ENCODE measurements at regions not wholly inside any gene's neighbourhood (a gene's known extent, or its start where the extent isn't known, plus 50 kb on each side); places are given as distances from the start of the nearest gene placed in this dataset.
"Not testable (repeated sequence)": the region's sequence is repeated elsewhere in the genome, so short reads cannot be mapped to it uniquely, and the experiment has no call there.

DNA sequence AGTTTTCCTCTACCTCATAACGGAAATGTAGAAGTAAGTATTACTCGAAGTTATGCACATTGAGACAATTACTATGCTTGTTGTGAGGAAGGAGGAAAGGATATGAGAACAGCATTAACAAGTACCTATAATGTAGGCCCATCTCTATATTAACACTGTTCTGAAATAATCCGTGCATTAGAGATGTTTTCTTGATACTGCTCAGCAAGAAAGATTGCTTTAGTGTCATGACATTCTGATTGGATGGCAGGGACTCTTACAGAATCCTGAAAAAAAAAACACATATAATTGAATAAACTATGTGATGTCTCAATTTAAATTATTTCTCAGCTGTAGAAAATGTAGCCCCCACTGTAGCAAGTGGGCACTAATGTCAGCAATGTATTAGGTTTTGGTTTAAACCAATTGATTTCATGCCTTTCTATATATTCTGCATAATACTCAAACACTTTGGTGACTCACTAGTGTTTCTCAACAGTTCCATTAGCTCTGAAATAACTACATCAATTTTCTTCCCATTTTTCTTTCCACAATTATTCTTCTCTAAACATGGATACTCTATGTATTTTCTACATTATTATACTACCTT lies 598.3 kb upstream of the BCHE start:
- H3K36me3 ChIP-seq (ENCODE audit: control insufficient read depth in 5 of 5, insufficient read depth in 5 of 5, low read length in 5 of 5) = no peaks in the 10 kb centered on the region

GRCh38 chr3:166433060-166433459 lies 595.8 kb upstream of the BCHE start:
- no peak overlapping the region for H3K27ac ChIP-seq (ENCODE audit: low read depth, low read length)
- no peak overlapping the region for H3K4me3 ChIP-seq (ENCODE audit: low read depth in 1 of 5, low read length in 5 of 5)
- no peaks in the 10 kb centered on the region for H3K4me1 ChIP-seq (ENCODE audit: control insufficient read depth in 5 of 5, insufficient read depth in 5 of 5, low read length in 5 of 5)
- H3K27me3 ChIP-seq (ENCODE audit: control insufficient read depth in 5 of 5, insufficient read depth in 4 of 5, low read length in 5 of 5) = no peaks in the 10 kb centered on the region
- H3K9ac ChIP-seq (ENCODE audit: low read length in 5 of 5) = no peak overlapping the region
- no peaks in the 10 kb centered on the region for H3K9me3 ChIP-seq (ENCODE audit: control insufficient read depth in 5 of 5, low read length in 5 of 5)
- H3K36me3 ChIP-seq (ENCODE audit: control insufficient read depth in 5 of 5, insufficient read depth in 5 of 5, low read length in 5 of 5) = no peaks in the 10 kb centered on the region

More for the DNA sequence above, 598.3 kb upstream of the BCHE start:
- Histone ChIP-seq H3K9me3 (ENCODE audit: control insufficient read depth in 5 of 5, low read length in 5 of 5) (no peaks in the 10 kb centered on the region), H3K9ac (ENCODE audit: low read length in 5 of 5) (no peak overlapping the region), H3K4me3 (ENCODE audit: low read depth in 1 of 5, low read length in 5 of 5) (no peak overlapping the region), H3K27me3 (ENCODE audit: control insufficient read depth in 5 of 5, insufficient read depth in 4 of 5, low read length in 5 of 5) (no peaks in the 10 kb centered on the region), H3K4me1 (ENCODE audit: control insufficient read depth in 5 of 5, insufficient read depth in 5 of 5, low read length in 5 of 5) (no peaks in the 10 kb centered on the region), H3K27ac (ENCODE audit: low read depth, low read length) (no peak overlapping the region)

DNA sequence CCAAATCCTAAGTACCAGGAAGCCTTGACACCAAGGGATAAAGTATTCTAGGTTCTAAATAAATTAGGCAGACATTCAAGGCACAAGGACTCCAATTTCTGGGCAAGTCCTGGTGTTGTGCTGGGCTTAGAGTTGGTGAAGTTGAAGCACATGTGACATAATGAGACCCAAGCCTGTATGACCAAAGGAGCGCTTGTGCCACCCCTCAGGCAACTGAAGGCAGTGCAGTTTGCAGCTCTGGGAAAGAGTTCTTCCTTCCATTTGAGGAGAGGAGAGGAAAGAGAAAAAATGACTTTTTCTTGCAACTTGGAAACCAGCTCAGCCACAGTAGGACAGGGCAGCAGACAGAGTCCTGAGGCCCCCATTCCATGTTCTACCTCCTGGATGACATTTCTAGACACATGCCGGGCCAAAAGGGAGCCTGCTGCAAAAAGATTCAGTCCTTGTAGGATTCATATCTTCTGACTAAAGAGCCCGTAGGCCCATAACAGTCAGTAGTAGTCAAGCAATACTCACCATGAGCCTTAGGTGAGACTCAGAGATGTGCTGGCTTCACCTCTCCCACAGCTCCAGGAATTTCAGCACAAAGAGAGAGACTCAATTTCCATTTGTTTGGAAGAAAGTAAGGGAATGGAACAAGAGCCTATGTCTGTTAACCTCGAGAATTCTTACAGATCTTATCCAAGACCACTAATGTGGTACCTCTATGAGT lies 588.8 kb upstream of the BCHE start:
- H3K36me3 ChIP-seq (ENCODE audit: control insufficient read depth in 5 of 5, insufficient read depth in 5 of 5, low read length in 5 of 5) = no peaks in the 10 kb centered on the region
- no peaks in the 10 kb centered on the region for H3K9me3 ChIP-seq (ENCODE audit: control insufficient read depth in 5 of 5, low read length in 5 of 5)
- no peak overlapping the region for H3K27ac ChIP-seq (ENCODE audit: low read depth, low read length)
- no peaks in the 10 kb centered on the region for H3K27me3 ChIP-seq (ENCODE audit: control insufficient read depth in 5 of 5, insufficient read depth in 4 of 5, low read length in 5 of 5)
- no peak overlapping the region for H3K4me3 ChIP-seq (ENCODE audit: low read depth in 1 of 5, low read length in 5 of 5)
- no peaks in the 10 kb centered on the region for H3K4me1 ChIP-seq (ENCODE audit: control insufficient read depth in 5 of 5, insufficient read depth in 5 of 5, low read length in 5 of 5)
- no peak overlapping the region for H3K9ac ChIP-seq (ENCODE audit: low read length in 5 of 5)

DNA sequence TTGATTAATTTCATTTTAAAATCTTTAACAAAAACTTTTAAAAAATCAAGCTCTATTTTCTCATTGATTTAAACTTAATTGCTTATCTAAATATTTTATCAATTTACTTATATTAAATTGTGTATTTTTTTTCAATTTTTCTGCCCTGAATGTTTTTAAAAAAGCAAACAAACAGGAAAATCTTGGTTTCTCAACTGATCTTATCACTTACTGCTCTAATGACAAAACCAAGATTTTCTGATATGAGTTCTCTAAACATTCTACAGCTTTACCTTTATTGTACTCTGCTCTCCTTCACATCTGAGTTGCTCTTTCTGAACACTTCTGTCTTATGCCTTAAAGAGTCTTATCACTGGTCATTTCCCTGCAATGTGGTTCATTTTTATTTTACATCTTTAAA lies 587.8 kb upstream of the BCHE start:
- Histone ChIP-seq H3K36me3 (ENCODE audit: control insufficient read depth in 5 of 5, insufficient read depth in 5 of 5, low read length in 5 of 5) (no peaks in the 10 kb centered on the region), H3K4me1 (ENCODE audit: control insufficient read depth in 5 of 5, insufficient read depth in 5 of 5, low read length in 5 of 5) (no peaks in the 10 kb centered on the region), H3K9ac (ENCODE audit: low read length in 5 of 5) (no peak overlapping the region), H3K4me3 (ENCODE audit: low read depth in 1 of 5, low read length in 5 of 5) (no peak overlapping the region), H3K9me3 (ENCODE audit: control insufficient read depth in 5 of 5, low read length in 5 of 5) (no peaks in the 10 kb centered on the region), H3K27me3 (ENCODE audit: control insufficient read depth in 5 of 5, insufficient read depth in 4 of 5, low read length in 5 of 5) (no peaks in the 10 kb centered on the region), H3K27ac (ENCODE audit: low read depth, low read length) (no peak overlapping the region)

GRCh38 chr3:166423824-166424513 lies 586.7 kb upstream of the BCHE start:
- H3K27me3 ChIP-seq (ENCODE audit: control insufficient read depth in 5 of 5, insufficient read depth in 4 of 5, low read length in 5 of 5); H3K9ac ChIP-seq (ENCODE audit: low read length in 5 of 5); H3K27ac ChIP-seq (ENCODE audit: low read depth, low read length); H3K9me3 ChIP-seq (ENCODE audit: control insufficient read depth in 5 of 5, low read length in 5 of 5); H3K36me3 ChIP-seq (ENCODE audit: control insufficient read depth in 5 of 5, insufficient read depth in 5 of 5, low read length in 5 of 5); H3K4me3 ChIP-seq (ENCODE audit: low read depth in 1 of 5, low read length in 5 of 5); H3K4me1 ChIP-seq (ENCODE audit: control insufficient read depth in 5 of 5, insufficient read depth in 5 of 5, low read length in 5 of 5): not testable (repeated sequence)

- H3K27ac ChIP-seq (ENCODE audit: low read depth, low read length) = no peak overlapping the region
- H3K9me3 ChIP-seq (ENCODE audit: control insufficient read depth in 5 of 5, low read length in 5 of 5) = peaks cover 0 to 2% (median 0%) of the 10 kb centered on the region in 5 donors
- H3K4me1 ChIP-seq (ENCODE audit: control insufficient read depth in 5 of 5, insufficient read depth in 5 of 5, low read length in 5 of 5) = no peaks in the 10 kb centered on the region
- no peaks in the 10 kb centered on the region for H3K27me3 ChIP-seq (ENCODE audit: control insufficient read depth in 5 of 5, insufficient read depth in 4 of 5, low read length in 5 of 5)
- H3K36me3 ChIP-seq (ENCODE audit: control insufficient read depth in 5 of 5, insufficient read depth in 5 of 5, low read length in 5 of 5) = no peaks in the 10 kb centered on the region
- H3K4me3 ChIP-seq (ENCODE audit: low read depth in 1 of 5, low read length in 5 of 5) = no peak overlapping the region
- H3K9ac ChIP-seq (ENCODE audit: low read length in 5 of 5) = no peak overlapping the region
Observed at GRCh38 chr3:166422556-166422955, 585.3 kb upstream of the BCHE start.

GRCh38 chr3:166420071-166420470 lies 582.8 kb upstream of the BCHE start:
- H3K27me3 ChIP-seq (ENCODE audit: control insufficient read depth in 5 of 5, insufficient read depth in 4 of 5, low read length in 5 of 5) = no peaks in the 10 kb centered on the region
- no peak overlapping the region for H3K27ac ChIP-seq (ENCODE audit: low read depth, low read length)
- no peak overlapping the region for H3K4me3 ChIP-seq (ENCODE audit: low read depth in 1 of 5, low read length in 5 of 5)
- peaks cover 0 to 2% (median 0%) of the 10 kb centered on the region in 5 donors for H3K9me3 ChIP-seq (ENCODE audit: control insufficient read depth in 5 of 5, low read length in 5 of 5)
- H3K36me3 ChIP-seq (ENCODE audit: control insufficient read depth in 5 of 5, insufficient read depth in 5 of 5, low read length in 5 of 5) = no peaks in the 10 kb centered on the region
- H3K4me1 ChIP-seq (ENCODE audit: control insufficient read depth in 5 of 5, insufficient read depth in 5 of 5, low read length in 5 of 5) = no peaks in the 10 kb centered on the region
- no peak overlapping the region for H3K9ac ChIP-seq (ENCODE audit: low read length in 5 of 5)

- no peaks in the 10 kb centered on the region for H3K9me3 ChIP-seq (ENCODE audit: control insufficient read depth in 5 of 5, low read length in 5 of 5)
- no peaks in the 10 kb centered on the region for H3K36me3 ChIP-seq (ENCODE audit: control insufficient read depth in 5 of 5, insufficient read depth in 5 of 5, low read length in 5 of 5)
- H3K27ac ChIP-seq (ENCODE audit: low read depth, low read length) = no peak overlapping the region
- no peaks in the 10 kb centered on the region for H3K27me3 ChIP-seq (ENCODE audit: control insufficient read depth in 5 of 5, insufficient read depth in 4 of 5, low read length in 5 of 5)
- no peak overlapping the region for H3K4me3 ChIP-seq (ENCODE audit: low read depth in 1 of 5, low read length in 5 of 5)
- no peak overlapping the region for H3K9ac ChIP-seq (ENCODE audit: low read length in 5 of 5)
- no peaks in the 10 kb centered on the region for H3K4me1 ChIP-seq (ENCODE audit: control insufficient read depth in 5 of 5, insufficient read depth in 5 of 5, low read length in 5 of 5)
Observed at GRCh38 chr3:166405896-166406295, 568.7 kb upstream of the BCHE start.

DNA sequence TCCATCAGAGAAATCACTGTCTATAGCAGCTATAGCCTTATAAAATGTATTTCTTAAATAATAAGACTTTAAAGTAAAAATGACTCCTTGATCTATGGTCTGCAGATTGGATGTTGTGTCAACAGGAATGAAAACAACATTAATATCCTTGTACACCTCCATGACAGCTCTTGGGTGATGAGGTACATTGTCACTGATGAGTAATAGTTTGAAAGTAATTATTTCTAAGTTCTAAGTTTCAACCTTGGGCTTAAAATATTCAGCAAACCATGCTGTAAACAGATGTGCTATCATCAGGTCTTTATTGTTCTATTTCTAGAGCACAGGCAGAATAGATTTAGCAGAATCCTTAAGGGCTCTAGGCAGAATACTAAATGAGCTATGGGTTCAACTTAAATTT lies 568.2 kb upstream of the BCHE start:
- no peaks in the 10 kb centered on the region for H3K4me1 ChIP-seq (ENCODE audit: control insufficient read depth in 5 of 5, insufficient read depth in 5 of 5, low read length in 5 of 5)
- H3K4me3 ChIP-seq (ENCODE audit: low read depth in 1 of 5, low read length in 5 of 5) = no peak overlapping the region
- H3K27me3 ChIP-seq (ENCODE audit: control insufficient read depth in 5 of 5, insufficient read depth in 4 of 5, low read length in 5 of 5) = no peaks in the 10 kb centered on the region
- H3K9ac ChIP-seq (ENCODE audit: low read length in 5 of 5) = no peak overlapping the region
- H3K9me3 ChIP-seq (ENCODE audit: control insufficient read depth in 5 of 5, low read length in 5 of 5) = no peaks in the 10 kb centered on the region
- H3K36me3 ChIP-seq (ENCODE audit: control insufficient read depth in 5 of 5, insufficient read depth in 5 of 5, low read length in 5 of 5) = no peaks in the 10 kb centered on the region
- no peak overlapping the region for H3K27ac ChIP-seq (ENCODE audit: low read depth, low read length)

- no peaks in the 10 kb centered on the region for H3K9me3 ChIP-seq (ENCODE audit: control insufficient read depth in 5 of 5, low read length in 5 of 5)
- H3K4me3 ChIP-seq (ENCODE audit: low read depth in 1 of 5, low read length in 5 of 5) = no peak overlapping the region
- no peaks in the 10 kb centered on the region for H3K27me3 ChIP-seq (ENCODE audit: control insufficient read depth in 5 of 5, insufficient read depth in 4 of 5, low read length in 5 of 5)
- no peak overlapping the region for H3K27ac ChIP-seq (ENCODE audit: low read depth, low read length)
- no peak overlapping the region for H3K9ac ChIP-seq (ENCODE audit: low read length in 5 of 5)
- H3K36me3 ChIP-seq (ENCODE audit: control insufficient read depth in 5 of 5, insufficient read depth in 5 of 5, low read length in 5 of 5) = no peaks in the 10 kb centered on the region
- no peaks in the 10 kb centered on the region for H3K4me1 ChIP-seq (ENCODE audit: control insufficient read depth in 5 of 5, insufficient read depth in 5 of 5, low read length in 5 of 5)
Observed at GRCh38 chr3:166390303-166390702, 553.1 kb upstream of the BCHE start.
